Pulmonary artery endothelial cell (primary cell): ENCODE measurements at regions not wholly inside any gene's neighbourhood (a gene's known extent, or its start where the extent isn't known, plus 50 kb on each side); places are given as distances from the start of the nearest gene placed in this dataset.
"Not testable (repeated sequence)": the region's sequence is repeated elsewhere in the genome, so short reads cannot be mapped to it uniquely, and the experiment has no call there.

Experiments used
- DNase-seq: peaks from one replicate; pipeline ENCODE4 v3.0.0-alpha.2; 2011; ENCODE audit warnings: low read depth, low spot score

DNA sequence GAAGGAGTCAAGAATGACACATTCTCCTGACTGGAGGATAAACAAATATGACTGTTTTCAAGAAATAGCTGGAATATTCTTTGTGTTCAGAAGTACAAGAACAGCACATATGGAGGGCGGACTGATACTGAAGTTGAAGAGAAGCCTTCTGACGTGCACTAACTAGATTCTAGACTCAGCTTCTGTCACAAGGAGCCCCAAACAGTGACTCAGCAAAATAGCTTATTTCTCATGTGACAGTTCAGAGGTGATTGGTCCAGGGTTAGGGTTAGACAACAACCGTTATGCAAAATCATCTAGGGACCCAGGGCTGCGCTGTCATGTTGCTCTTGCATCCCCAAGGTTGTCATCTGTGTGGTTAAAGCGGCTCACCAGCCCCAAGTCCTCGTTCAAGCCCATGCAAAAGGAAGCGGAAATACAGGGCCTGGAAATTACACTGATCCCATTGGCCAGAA lies 76.6 kb downstream of the LAT start:
- not testable (repeated sequence) for DNase-seq

DNA sequence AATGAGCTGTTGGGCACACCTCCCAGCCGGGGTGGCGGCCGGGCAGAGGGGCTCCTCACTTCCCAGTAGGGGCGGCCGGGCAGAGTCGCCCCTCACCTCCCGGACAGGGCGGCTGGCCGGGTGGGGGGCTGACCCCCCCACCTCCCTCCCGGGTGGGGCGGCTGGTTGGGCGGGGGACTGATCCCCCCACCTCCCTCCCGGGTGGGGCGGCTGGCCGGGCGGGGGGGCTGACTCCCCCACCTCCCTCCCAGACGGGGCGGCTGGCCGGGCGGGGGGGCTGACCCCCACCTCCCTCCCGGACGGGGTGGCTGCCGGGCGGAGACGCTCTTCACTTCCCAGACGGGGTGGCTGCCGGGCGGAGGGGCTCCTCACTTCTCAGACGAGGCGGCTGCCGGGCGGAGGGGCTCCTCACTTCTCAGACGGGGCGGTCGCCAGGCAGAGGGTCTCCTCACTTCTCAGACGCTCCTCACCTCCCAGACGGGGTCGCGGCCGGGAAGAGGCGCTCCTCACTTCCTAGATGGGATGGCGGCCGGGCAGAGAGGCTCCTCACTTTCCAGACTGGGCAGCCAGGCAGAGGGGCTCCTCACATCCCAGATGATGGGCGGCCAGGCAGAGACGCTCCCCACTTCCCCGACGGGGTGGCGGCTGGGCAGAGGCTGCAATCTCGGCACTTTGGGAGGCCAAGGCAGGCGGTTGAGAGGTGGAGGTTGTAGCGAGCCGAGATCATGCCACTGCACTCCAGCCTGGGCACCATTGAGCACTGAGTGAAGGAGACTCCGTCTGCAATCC lies 75.4 kb downstream of the LAT start:
- DNase-seq, result not testable (repeated sequence)

DNA sequence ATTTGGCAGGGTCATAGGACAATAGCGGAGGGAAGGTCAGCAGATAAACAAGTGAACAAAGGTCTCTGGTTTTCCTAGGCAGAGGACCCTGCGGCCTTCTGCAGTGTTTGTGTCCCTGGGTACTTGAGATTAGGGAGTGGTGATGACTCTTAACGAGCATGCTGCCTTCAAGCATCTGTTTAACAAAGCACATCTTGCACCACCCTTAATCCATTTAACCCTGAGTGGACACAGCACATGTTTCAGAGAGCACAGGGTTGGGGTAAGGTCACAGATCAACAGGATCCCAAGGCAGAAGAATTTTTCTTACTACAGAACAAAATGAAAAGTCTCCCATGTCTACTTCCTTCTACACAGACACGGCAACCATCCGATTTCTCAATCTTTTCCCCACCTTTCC lies 74.7 kb downstream of the LAT start:
- DNase-seq, result not testable (repeated sequence)
